ENCODE measurements at regions not wholly inside any gene's neighbourhood (a gene's known extent, or its start where the extent isn't known, plus 50 kb on each side); places are given as distances from the start of the nearest gene placed in this dataset.

- Histone ChIP-seq H3K4me3 (replicated peaks in 1 of 2; ENCODE audit: low read depth in 1 of 2, low read length in 2 of 2) (no peak overlapping the region), H3K4me1 (ENCODE audit: control insufficient read depth in 1 of 2, insufficient read depth in 2 of 2, low read length in 2 of 2) (no peaks in the 10 kb centered on the region), H4K20me1 (ENCODE audit: insufficient read depth) (no peaks in the 10 kb centered on the region), H2AFZ (ENCODE audit: low read depth, low read length, poor library complexity, severe bottlenecking) (no peak overlapping the region), H3K27ac (ENCODE audit: low read depth, low read length) (no peak overlapping the region), H3K9me2 (ENCODE audit: insufficient read depth) (no peaks in the 10 kb centered on the region), H3K4me2 (ENCODE audit: low read length) (no peak overlapping the region), H3K79me2 (ENCODE audit: insufficient read depth, low read length) (no peaks in the 10 kb centered on the region), H3K36me3 (ENCODE audit: control insufficient read depth in 1 of 2, insufficient read depth in 2 of 2, low read length in 2 of 2) (no peaks in the 10 kb centered on the region), H3K9me3 (ENCODE audit: control insufficient read depth in 1 of 2, insufficient read depth in 1 of 2, low read depth in 1 of 2, low read length in 2 of 2) (no peaks in the 10 kb centered on the region), H3K9ac (ENCODE audit: low read length) (no peak overlapping the region), H3K27me3 (ENCODE audit: insufficient read depth, low read length) (no peaks in the 10 kb centered on the region)
- ChIA-PET POLR2A (no interaction called here), CTCF (no interaction called here), RAD21 (ENCODE audit: low non-redundant PET in 1 of 2, low total read pairs in 2 of 2, uncharacterized antibody in 2 of 2, unreplicated experiment in 2 of 2) (no interaction called here)
- TF ChIP-seq JUND (IDR thresholded peaks at IDR 0.05) (no peak), POLR2AphosphoS5 (IDR thresholded peaks at IDR 0.05; ENCODE audit: low read depth, low read length) (no peak), SIN3A (IDR thresholded peaks at IDR 0.05; ENCODE audit: low read depth) (no peak), CBX3 (IDR thresholded peaks at IDR 0.05; ENCODE audit: low read depth) (no peak), EZH2phosphoT487 (IDR thresholded peaks at IDR 0.05; ENCODE audit: borderline replicate concordance) (no peak), ZNF274 (IDR thresholded peaks at IDR 0.05; ENCODE audit: low read depth, low read length) (no peak), SP1 (IDR thresholded peaks at IDR 0.05; ENCODE audit: low read depth) (no peak), EZH2 (IDR thresholded peaks at IDR 0.05) (no peak), POLR2A (IDR thresholded peaks at IDR 0.05; ENCODE audit: borderline replicate concordance, extremely low read depth, insufficient read depth, insufficient read length) (no peak), ZBTB33 (IDR thresholded peaks at IDR 0.05; ENCODE audit: extremely low read depth, insufficient replicate concordance, low read length) (no peak), REST (IDR thresholded peaks at IDR 0.05; ENCODE audit: low read depth) (no peak), FOSL1 (IDR thresholded peaks at IDR 0.05; ENCODE audit: low read depth) (no peak), ZFX (IDR thresholded peaks at IDR 0.05) (no peak)
- TF ChIP-seq, protein P1, sequence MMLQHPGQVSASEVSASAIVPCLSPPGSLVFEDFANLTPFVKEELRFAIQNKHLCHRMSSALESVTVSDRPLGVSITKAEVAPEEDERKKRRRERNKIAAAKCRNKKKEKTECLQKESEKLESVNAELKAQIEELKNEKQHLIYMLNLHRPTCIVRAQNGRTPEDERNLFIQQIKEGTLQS (IDR thresholded peaks at IDR 0.05): no peak
- TF ChIP-seq, protein P2, sequence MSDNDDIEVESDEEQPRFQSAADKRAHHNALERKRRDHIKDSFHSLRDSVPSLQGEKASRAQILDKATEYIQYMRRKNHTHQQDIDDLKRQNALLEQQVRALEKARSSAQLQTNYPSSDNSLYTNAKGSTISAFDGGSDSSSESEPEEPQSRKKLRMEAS (IDR thresholded peaks at IDR 0.05): no peak
- intact Hi-C loops (cut with micrococcal nuclease): no loop called here
- DNase-seq (ENCODE audit: low read depth, low spot score) (no peak), ATAC-seq (no peak)
- no TSS peak for BruUV-seq (replicated peaks)
These were observed 219.1 kb downstream of the RPL10L start for GRCh38 chr14:46432516-46432915.

Measured in HCT116 (cell line).